OCI-LY1 (cell line): ENCODE measurements at regions not wholly inside any gene's neighbourhood (a gene's known extent, or its start where the extent isn't known, plus 50 kb on each side); places are given as distances from the start of the nearest gene placed in this dataset.

Experiments
- H2AFZ ChIP-seq: fragments of 200-600 bp; sonication (generic), shearing (Covaris generic); 2 replicates; pipeline ENCODE4 v1.6.0; 2014; ENCODE audit warnings: antibody characterized with exemption, mild to moderate bottlenecking, low read length
- H3F3A ChIP-seq: fragments of 200-600 bp; sonication (generic), shearing (Covaris generic); 2 replicates; pipeline ENCODE4 v1.6.0; 2014; ENCODE audit warnings: mild to moderate bottlenecking, antibody characterized with exemption, low read length, moderate library complexity; ENCODE audit not compliant: insufficient read depth
- H3K27ac ChIP-seq: fragments of 200-600 bp; sonication (generic); 2 replicates; pipeline ENCODE4 v1.5.1; 2014; ENCODE audit warnings: low read length, mixed run types, mild to moderate bottlenecking, low read depth; ENCODE audit not compliant: poor library complexity, severe bottlenecking
- H3K27me3 ChIP-seq: fragments of 200-600 bp; sonication (generic); 2 replicates; pipeline ENCODE4 v1.6.0; 2014; ENCODE audit warnings: antibody characterized with exemption, mild to moderate bottlenecking, low read length, moderate library complexity; ENCODE audit not compliant: insufficient read depth
- H3K36me3 ChIP-seq: fragments of 200-600 bp; sonication (generic); 2 replicates; pipeline ENCODE4 v1.6.1; 2014; ENCODE audit warnings: mild to moderate bottlenecking, antibody characterized with exemption, low read length, moderate library complexity, mixed read lengths; ENCODE audit not compliant: insufficient read depth
- H3K4me1 ChIP-seq: fragments of 200-600 bp; sonication (generic); 2 replicates; pipeline ENCODE4 v1.5.1; 2014; ENCODE audit warnings: mild to moderate bottlenecking, low read length, moderate library complexity; ENCODE audit not compliant: insufficient read depth, severe bottlenecking
- H3K4me2 ChIP-seq: fragments of 200-600 bp; sonication (generic), shearing (Covaris generic); 2 replicates; pipeline ENCODE4 v1.6.1; 2014; ENCODE audit warnings: low read length
- H3K4me3 ChIP-seq: fragments of 200-600 bp; sonication (generic); 2 replicates; pipeline ENCODE4 v1.5.1; 2014; ENCODE audit warnings: low read length, low read depth, mild to moderate bottlenecking, mixed read lengths; ENCODE audit not compliant: poor library complexity, severe bottlenecking
- H3K79me2 ChIP-seq: fragments of 200-600 bp; shearing (Covaris generic); 2 replicates; pipeline ENCODE4 v1.6.1; 2016; ENCODE audit warnings: mixed run types, low read length, mixed read lengths; ENCODE audit not compliant: insufficient read depth
- H3K9ac ChIP-seq: fragments of 200-600 bp; sonication (generic), shearing (Covaris generic); 2 replicates; pipeline ENCODE4 v1.6.1; 2014; ENCODE audit warnings: mild to moderate bottlenecking, low read length, mixed read lengths
- H3K9me2 ChIP-seq: fragments of 200-600 bp; sonication (generic), shearing (Covaris generic); 2 replicates; pipeline ENCODE4 v1.6.1; 2014; ENCODE audit warnings: low read depth, mild to moderate bottlenecking, low read length, mixed read lengths
- H3K9me3 ChIP-seq: fragments of 200-600 bp; shearing (Covaris generic); 2 replicates; pipeline ENCODE4 v1.6.1; 2014; ENCODE audit warnings: low read length, mixed read lengths
- H4K20me1 ChIP-seq: fragments of 200-600 bp; sonication (generic), shearing (Covaris generic); 2 replicates; pipeline ENCODE4 v1.6.0; 2016; ENCODE audit warnings: mild to moderate bottlenecking, low read length; ENCODE audit not compliant: insufficient read depth
- EZH2 ChIP-seq: fragments of 200-600 bp; sonication (generic), shearing (Covaris generic); IDR thresholded peaks from 2 replicates; pipeline ENCODE4 v1.8.0; 2017; ENCODE audit warnings: borderline replicate concordance, mixed run types, mild to moderate bottlenecking, antibody characterized with exemption, low read length, moderate library complexity, mixed read lengths
- TF ChIP-seq, protein P1 (sequence below): fragments of 200-600 bp; sonication (generic), shearing (Covaris generic); IDR thresholded peaks from 2 replicates; pipeline ENCODE4 v1.5.1; 2017; ENCODE audit warnings: mild to moderate bottlenecking, antibody characterized with exemption, low read length, moderate library complexity, mixed read lengths

DNA sequence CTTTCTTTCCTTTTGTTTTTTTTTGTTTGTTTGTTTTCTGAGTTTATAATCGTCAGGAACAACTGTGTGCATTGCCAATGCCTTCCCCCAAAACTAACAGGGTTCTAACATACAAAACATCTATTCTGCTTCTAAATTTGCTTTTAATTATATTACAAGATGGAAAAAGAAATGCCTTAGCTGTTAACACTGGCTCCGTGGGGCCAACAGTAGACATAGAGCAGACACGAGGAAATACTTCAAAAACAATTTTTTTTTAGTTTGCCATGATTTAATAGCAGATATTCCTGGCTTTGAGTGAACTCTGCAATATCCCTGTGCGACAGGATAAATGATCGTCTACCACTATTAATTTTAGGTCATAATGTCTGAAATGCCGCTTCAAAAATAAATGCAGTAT, 153.3 kb upstream of the HNRNPA3 start:
- Histone ChIP-seq H3K9me3 (no peaks in the 10 kb centered on the region), H3K4me2 (no peak overlapping the region), H3K36me3 (no peaks in the 10 kb centered on the region), H3K79me2 (no peaks in the 10 kb centered on the region), H3K27me3 (no peaks in the 10 kb centered on the region), H3K4me3 (no peak overlapping the region), H3K9me2 (no peaks in the 10 kb centered on the region), H3K27ac (no peak overlapping the region), H4K20me1 (no peaks in the 10 kb centered on the region), H3K4me1 (no peaks in the 10 kb centered on the region), H2AFZ (no peak overlapping the region), H3K9ac (no peak overlapping the region), H3F3A (no peaks in the 10 kb centered on the region)
- TF ChIP-seq, protein P1, sequence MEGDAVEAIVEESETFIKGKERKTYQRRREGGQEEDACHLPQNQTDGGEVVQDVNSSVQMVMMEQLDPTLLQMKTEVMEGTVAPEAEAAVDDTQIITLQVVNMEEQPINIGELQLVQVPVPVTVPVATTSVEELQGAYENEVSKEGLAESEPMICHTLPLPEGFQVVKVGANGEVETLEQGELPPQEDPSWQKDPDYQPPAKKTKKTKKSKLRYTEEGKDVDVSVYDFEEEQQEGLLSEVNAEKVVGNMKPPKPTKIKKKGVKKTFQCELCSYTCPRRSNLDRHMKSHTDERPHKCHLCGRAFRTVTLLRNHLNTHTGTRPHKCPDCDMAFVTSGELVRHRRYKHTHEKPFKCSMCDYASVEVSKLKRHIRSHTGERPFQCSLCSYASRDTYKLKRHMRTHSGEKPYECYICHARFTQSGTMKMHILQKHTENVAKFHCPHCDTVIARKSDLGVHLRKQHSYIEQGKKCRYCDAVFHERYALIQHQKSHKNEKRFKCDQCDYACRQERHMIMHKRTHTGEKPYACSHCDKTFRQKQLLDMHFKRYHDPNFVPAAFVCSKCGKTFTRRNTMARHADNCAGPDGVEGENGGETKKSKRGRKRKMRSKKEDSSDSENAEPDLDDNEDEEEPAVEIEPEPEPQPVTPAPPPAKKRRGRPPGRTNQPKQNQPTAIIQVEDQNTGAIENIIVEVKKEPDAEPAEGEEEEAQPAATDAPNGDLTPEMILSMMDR, result no peak
- TF ChIP-seq EZH2, result no peak

DNA sequence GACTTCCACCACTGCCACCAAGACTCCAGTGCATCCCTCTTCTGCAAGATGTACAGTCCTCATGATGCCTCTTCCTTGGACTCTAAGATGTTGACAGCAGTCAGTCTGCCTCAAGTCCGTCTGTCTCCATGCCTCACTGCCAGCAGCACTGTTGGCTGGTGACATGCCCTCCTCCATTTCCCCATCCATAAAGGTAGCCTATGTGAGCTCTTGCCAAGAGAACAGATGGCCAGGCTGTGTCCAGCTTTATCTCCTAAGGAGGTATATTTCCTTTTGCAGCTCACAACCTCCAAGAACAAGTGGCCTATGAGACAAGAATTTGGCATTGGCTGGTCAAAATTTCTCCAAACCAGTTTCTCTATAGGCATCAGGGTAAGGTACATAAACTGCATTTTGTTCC, 149.3 kb upstream of the HNRNPA3 start:
- H3K4me1 ChIP-seq, result no peaks in the 10 kb centered on the region
- H3K9ac ChIP-seq, result no peak overlapping the region
- no peaks in the 10 kb centered on the region for H3F3A ChIP-seq
- no peaks in the 10 kb centered on the region for H3K9me2 ChIP-seq
- no peak for TF ChIP-seq EZH2
- TF ChIP-seq, protein P1, result no peak
- H2AFZ ChIP-seq, result no peak overlapping the region
- no peak overlapping the region for H3K4me3 ChIP-seq
- H3K79me2 ChIP-seq, result no peaks in the 10 kb centered on the region
- no peak overlapping the region for H3K4me2 ChIP-seq
- H3K27me3 ChIP-seq, result no peaks in the 10 kb centered on the region
- no peak overlapping the region for H3K27ac ChIP-seq
- no peaks in the 10 kb centered on the region for H3K9me3 ChIP-seq
- no peaks in the 10 kb centered on the region for H3K36me3 ChIP-seq
- no peaks in the 10 kb centered on the region for H4K20me1 ChIP-seq

DNA sequence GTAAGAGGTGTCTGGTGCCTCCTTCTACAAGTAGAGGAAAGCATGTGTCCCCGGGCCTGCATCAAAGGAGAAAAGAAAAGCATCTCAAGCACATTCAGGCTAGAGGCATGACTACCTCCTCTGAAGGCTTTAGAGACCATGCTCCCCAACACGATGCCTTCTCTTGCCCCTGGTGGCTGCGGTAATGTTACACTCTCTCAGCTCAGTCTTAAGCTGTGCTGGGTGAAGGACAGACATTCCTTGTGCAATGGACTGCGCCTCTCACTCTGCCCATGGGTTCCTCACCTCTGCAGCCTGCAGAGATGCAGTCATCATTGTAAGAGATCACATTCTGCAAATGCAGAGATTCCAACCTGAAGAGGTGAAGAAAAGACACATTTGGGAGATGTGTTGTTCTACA, 148.2 kb upstream of the HNRNPA3 start:
- Histone ChIP-seq H3K4me2 (no peak overlapping the region), H3K79me2 (no peaks in the 10 kb centered on the region), H3K27ac (no peak overlapping the region), H3K9ac (no peak overlapping the region), H2AFZ (no peak overlapping the region), H3K9me3 (no peaks in the 10 kb centered on the region), H3K4me3 (no peak overlapping the region), H3K36me3 (no peaks in the 10 kb centered on the region), H3F3A (no peaks in the 10 kb centered on the region), H3K9me2 (no peaks in the 10 kb centered on the region), H4K20me1 (no peaks in the 10 kb centered on the region), H3K4me1 (no peaks in the 10 kb centered on the region), H3K27me3 (no peaks in the 10 kb centered on the region)
- TF ChIP-seq, protein P1, result no peak
- TF ChIP-seq EZH2, result no peak
